WTC11 (cell line): ENCODE measurements at regions not wholly inside any gene's neighbourhood (a gene's known extent, or its start where the extent isn't known, plus 50 kb on each side); places are given as distances from the start of the nearest gene placed in this dataset.

ENCODE experiments used
- ATF2 ChIP-seq: sonication (generic); formaldehyde crosslinking; IDR thresholded peaks from 2 replicates; pipeline ENCODE4 v1.8.1; 2022; ENCODE audit warnings: low read depth, missing genetic modification reagents, borderline replicate concordance
- CTCF ChIP-seq: fragments of 200-600 bp; IDR thresholded peaks from 2 replicates; pipeline ENCODE4 v1.8.0; 2022; ENCODE audit warnings: antibody characterized with exemption
- E2F5 ChIP-seq: sonication (generic); formaldehyde crosslinking; IDR thresholded peaks from 2 replicates; pipeline ENCODE4 v1.8.1; 2022; ENCODE audit warnings: mild to moderate bottlenecking, moderate library complexity, missing genetic modification reagents
- ETV6 ChIP-seq: sonication (generic); formaldehyde crosslinking; IDR thresholded peaks from 2 replicates; pipeline ENCODE4 v1.8.1; 2022; ENCODE audit warnings: mild to moderate bottlenecking, missing genetic modification reagents
- FOXJ3 ChIP-seq: sonication (generic); formaldehyde crosslinking; IDR thresholded peaks from 2 replicates; pipeline ENCODE4 v1.9.0; 2021; ENCODE audit warnings: missing genetic modification reagents, mild to moderate bottlenecking, borderline replicate concordance
- MAX ChIP-seq: sonication (generic); formaldehyde crosslinking; IDR thresholded peaks from 2 replicates; pipeline ENCODE4 v1.8.0; 2022; ENCODE audit warnings: mild to moderate bottlenecking, missing genetic modification reagents
- NFE2L1 ChIP-seq: sonication (generic); formaldehyde crosslinking; IDR thresholded peaks from 2 replicates; pipeline ENCODE4 v1.8.1; 2023; ENCODE audit warnings: missing genetic modification reagents
- PRRX2 ChIP-seq: fragments of 250-450 bp; sonication (Bioruptor Pico); IDR thresholded peaks from 2 replicates; pipeline ENCODE4 v1.8.0; 2021; ENCODE audit warnings: mild to moderate bottlenecking
- SP1 ChIP-seq: sonication (generic); formaldehyde crosslinking; conservative IDR thresholded peaks from 2 replicates; pipeline ENCODE4 v1.8.1; 2022; ENCODE audit warnings: missing genetic modification reagents
- USF1 ChIP-seq: sonication (generic); formaldehyde crosslinking; IDR thresholded peaks from 2 replicates; pipeline ENCODE4 v1.8.0; 2022; ENCODE audit warnings: mild to moderate bottlenecking, missing genetic modification reagents
- ZNF121 ChIP-seq: sonication (generic); formaldehyde crosslinking; IDR thresholded peaks from 2 replicates; pipeline ENCODE4 v1.8.0; 2023; ENCODE audit warnings: missing genetic modification reagents
- ZNF138 ChIP-seq: sonication (generic); formaldehyde crosslinking; conservative IDR thresholded peaks from 2 replicates; pipeline ENCODE4 v1.8.1; 2022; ENCODE audit warnings: mild to moderate bottlenecking, moderate library complexity, missing genetic modification reagents
- TF ChIP-seq, protein P1 (sequence below): sonication (generic); formaldehyde crosslinking; IDR thresholded peaks from 2 replicates; pipeline ENCODE4 v1.8.0; 2023; ENCODE audit warnings: missing genetic modification reagents

- TF ChIP-seq NFE2L1 (CRISPR knock-in tag) (no peak), CTCF (0 out of 2 replicates have a peak, but pooled peaks have one; percentile 11), MAX (no peak), ZNF121 (CRISPR knock-in tag) (no peak), SP1 (CRISPR knock-in tag) (no peak), E2F5 (CRISPR knock-in tag) (no peak), ETV6 (CRISPR knock-in tag) (no peak), USF1 (CRISPR knock-in tag) (no peak), FOXJ3 (no peak), ATF2 (no peak), PRRX2 (CRISPR knock-in tag) (no peak), ZNF138 (CRISPR knock-in tag) (no peak)
- TF ChIP-seq, protein P1, sequence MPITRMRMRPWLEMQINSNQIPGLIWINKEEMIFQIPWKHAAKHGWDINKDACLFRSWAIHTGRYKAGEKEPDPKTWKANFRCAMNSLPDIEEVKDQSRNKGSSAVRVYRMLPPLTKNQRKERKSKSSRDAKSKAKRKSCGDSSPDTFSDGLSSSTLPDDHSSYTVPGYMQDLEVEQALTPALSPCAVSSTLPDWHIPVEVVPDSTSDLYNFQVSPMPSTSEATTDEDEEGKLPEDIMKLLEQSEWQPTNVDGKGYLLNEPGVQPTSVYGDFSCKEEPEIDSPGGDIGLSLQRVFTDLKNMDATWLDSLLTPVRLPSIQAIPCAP (CRISPR knock-in tag): no peak
Measured at GRCh38 chr7:20539201-20539600, 76.3 kb upstream of the ABCB5 start.
